ENCODE measurements at regions not wholly inside any gene's neighbourhood (a gene's known extent, or its start where the extent isn't known, plus 50 kb on each side); places are given as distances from the start of the nearest gene placed in this dataset.

DNA sequence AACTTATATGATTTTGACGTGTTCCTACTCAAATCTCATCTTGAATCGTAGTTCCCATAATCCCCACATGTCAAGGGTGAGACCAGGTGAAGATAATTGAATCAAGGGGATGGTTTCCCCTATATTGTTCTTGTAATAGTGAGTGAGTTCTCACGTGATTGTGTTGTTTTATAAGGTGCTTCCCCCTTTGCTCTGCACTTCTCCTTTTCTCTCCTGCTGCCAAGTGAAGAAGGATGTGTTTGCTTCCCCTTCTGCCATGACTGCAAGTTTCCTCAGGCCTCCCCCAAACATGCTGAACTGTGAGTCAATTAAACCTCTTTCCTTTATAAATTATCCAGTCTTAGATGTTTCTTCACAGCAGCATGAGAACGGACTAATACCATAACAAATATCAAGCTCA is 83.2 kb downstream of the MANEA start:
- TF ChIP-seq, protein P1, sequence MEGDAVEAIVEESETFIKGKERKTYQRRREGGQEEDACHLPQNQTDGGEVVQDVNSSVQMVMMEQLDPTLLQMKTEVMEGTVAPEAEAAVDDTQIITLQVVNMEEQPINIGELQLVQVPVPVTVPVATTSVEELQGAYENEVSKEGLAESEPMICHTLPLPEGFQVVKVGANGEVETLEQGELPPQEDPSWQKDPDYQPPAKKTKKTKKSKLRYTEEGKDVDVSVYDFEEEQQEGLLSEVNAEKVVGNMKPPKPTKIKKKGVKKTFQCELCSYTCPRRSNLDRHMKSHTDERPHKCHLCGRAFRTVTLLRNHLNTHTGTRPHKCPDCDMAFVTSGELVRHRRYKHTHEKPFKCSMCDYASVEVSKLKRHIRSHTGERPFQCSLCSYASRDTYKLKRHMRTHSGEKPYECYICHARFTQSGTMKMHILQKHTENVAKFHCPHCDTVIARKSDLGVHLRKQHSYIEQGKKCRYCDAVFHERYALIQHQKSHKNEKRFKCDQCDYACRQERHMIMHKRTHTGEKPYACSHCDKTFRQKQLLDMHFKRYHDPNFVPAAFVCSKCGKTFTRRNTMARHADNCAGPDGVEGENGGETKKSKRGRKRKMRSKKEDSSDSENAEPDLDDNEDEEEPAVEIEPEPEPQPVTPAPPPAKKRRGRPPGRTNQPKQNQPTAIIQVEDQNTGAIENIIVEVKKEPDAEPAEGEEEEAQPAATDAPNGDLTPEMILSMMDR (IDR thresholded peaks at IDR 0.05; ENCODE audit: low read depth, low read length, missing control alignments) = no peak
- DNase-seq (ENCODE audit: extremely low read depth, low read depth) = no peak

DNA sequence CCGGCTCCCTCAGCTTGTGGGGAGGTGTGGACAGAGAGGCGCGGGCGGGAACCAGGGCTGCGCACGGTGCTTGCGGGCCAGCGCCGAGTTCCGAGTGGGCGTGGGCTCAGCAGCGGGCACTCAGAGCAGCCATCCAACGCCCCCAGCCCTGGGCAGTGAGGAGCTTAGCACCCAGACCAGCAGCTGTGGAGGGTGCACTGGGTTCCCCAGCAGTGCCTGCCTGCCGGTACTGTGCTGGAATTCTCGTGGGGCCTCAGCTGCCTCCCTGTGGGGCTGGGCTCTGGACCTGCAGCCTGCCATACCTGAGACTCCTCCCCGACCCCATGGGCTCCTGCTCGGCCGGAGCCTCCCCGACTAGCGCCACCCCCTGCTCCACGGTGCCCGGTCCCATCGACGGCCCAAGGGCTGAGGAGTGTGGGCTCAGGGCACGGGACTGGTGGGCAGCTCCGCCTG is 92.7 kb downstream of the MANEA start:
- TF ChIP-seq, protein P1 (IDR thresholded peaks at IDR 0.05; ENCODE audit: low read depth, low read length, missing control alignments) = no peak
- DNase-seq (ENCODE audit: extremely low read depth, low read depth) = no peak
- no peak overlapping the region for H3K4me3 ChIP-seq (replicated peaks; ENCODE audit: low read depth, low read length)

More for the DNA sequence above, 83.2 kb downstream of the MANEA start:
- no peak overlapping the region for H3K4me3 ChIP-seq (replicated peaks; ENCODE audit: low read depth, low read length)

DNA sequence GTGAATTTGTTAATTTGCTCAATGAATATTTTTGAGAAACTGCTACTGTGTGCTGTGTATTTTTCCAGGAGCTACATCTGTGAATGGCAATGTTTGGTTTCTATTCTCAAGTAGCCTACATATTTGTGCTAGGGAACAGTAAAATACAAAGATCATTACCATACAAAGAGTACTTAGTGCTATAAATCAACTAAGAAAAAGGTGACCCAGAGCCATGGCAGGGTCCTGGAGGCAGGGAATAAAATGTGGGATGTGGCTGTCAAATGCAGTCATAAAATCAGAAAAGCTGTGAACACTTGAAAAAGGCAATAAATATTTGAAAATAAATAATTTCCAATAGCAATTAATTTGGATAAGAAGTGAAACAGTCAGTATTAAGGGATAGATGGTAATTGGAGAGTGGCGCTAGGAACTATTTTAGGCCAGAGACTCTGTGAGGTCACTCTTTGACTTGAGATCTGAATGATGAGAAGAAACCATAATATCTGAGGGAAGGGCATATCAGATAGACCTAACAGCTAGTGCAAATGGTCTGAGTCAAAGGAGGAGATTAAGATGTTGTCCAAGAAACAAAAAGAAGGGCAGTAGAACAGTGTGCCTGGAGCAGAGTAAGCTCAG is 98.8 kb downstream of the MANEA start:
- DNase-seq (ENCODE audit: extremely low read depth, low read depth) = no peak
- TF ChIP-seq, protein P1 (IDR thresholded peaks at IDR 0.05; ENCODE audit: low read depth, low read length, missing control alignments) = no peak
- no peak overlapping the region for H3K4me3 ChIP-seq (replicated peaks; ENCODE audit: low read depth, low read length)

DNA sequence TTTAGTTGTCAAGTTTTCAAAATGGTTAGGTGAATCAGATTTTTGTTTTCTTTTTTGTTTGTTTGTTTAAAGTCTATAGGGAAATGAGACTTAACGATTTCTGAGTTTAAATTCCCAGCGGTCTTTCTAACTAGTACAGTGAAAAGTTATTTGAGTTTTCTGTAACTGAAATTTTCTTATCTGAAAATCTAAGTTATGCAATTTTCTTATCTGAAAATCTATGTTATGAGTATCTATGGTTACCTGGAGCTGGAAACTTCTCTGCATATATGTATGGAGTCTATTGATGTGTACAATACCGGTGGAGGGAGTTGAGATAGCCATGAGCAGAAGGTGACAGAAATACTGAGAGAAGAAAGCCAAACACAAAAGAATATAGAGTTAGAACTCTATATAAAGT is 102.6 kb downstream of the MANEA start:
- TF ChIP-seq, protein P1 (IDR thresholded peaks at IDR 0.05; ENCODE audit: low read depth, low read length, missing control alignments) = no peak
- no peak for DNase-seq (ENCODE audit: extremely low read depth, low read depth)
- no peak overlapping the region for H3K4me3 ChIP-seq (replicated peaks; ENCODE audit: low read depth, low read length)

DNA sequence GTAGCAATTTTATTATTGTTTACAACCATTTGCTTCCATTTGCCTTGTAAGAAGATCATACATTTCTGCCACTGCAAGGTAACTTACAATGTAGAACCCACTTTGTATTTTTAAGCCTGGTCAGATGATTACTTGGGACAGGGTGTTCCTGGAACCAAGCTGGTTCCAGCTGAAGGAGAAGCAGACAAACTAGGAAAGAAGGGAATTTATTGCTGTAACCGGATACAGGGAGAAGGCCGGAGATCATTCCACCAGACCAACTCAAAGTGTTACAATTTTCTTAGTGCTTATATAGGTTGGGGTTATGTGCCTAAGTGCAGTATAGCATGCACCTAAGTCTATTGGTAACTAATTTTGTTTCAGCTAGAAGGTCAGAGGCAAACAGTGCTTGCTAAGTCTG is 104.4 kb downstream of the MANEA start:
- TF ChIP-seq, protein P1 (IDR thresholded peaks at IDR 0.05; ENCODE audit: low read depth, low read length, missing control alignments) = no peak
- DNase-seq (ENCODE audit: extremely low read depth, low read depth) = no peak
- no peak overlapping the region for H3K4me3 ChIP-seq (replicated peaks; ENCODE audit: low read depth, low read length)

DNA sequence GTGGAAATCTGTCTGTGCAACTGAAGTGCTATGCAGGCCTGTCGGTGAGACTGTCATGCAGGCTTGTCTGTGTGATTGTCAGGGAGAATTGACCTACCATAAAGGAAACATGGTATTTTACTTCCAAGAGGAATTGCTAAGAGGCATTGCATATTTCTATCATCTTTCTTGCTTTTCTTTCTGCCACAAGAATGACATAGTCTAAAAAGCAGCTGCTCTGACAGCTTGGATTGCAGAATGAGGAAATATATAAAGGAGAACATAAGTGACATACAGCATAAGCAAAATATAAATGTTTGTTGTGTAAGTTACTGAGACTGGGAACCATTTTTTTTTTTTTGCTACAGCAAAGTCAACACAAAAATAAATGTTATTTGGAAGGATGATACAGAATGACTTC is 105.1 kb downstream of the MANEA start:
- TF ChIP-seq, protein P1 (IDR thresholded peaks at IDR 0.05; ENCODE audit: low read depth, low read length, missing control alignments) = no peak
- DNase-seq (ENCODE audit: extremely low read depth, low read depth) = no peak
- H3K4me3 ChIP-seq (replicated peaks; ENCODE audit: low read depth, low read length) = no peak overlapping the region

DNA sequence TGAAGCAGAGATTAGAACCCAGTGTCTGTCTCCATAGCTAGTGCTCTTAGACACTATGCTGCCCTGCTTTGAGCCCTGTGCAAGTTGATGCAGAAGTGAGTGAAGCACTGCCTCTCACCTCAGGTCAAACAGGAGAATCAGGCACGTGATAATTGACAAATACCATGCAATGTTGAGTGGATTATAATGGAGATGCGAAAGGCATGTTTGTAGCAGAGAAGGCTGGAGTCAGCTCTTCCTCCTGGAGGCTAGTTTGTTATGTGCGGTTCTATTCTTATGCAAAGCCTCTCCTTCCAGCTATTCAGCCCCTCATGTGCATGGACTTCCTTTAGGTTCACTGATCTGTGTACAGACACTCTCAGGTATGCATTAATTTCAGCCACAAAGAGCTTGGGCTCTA is 108.5 kb downstream of the MANEA start:
- no peak for DNase-seq (ENCODE audit: extremely low read depth, low read depth)
- TF ChIP-seq, protein P1 (IDR thresholded peaks at IDR 0.05; ENCODE audit: low read depth, low read length, missing control alignments) = no peak
- no peak overlapping the region for H3K4me3 ChIP-seq (replicated peaks; ENCODE audit: low read depth, low read length)
